OCI-LY3 (cell line): ENCODE measurements at regions not wholly inside any gene's neighbourhood (a gene's known extent, or its start where the extent isn't known, plus 50 kb on each side); places are given as distances from the start of the nearest gene placed in this dataset.

Source experiments
- H2AFZ ChIP-seq: fragments of 200-600, 300-600 bp; shearing (Covaris generic); 2 replicates; pipeline ENCODE4 v1.6.0; 2014; ENCODE audit warnings: antibody characterized with exemption, low read depth, low read length
- H3K27ac ChIP-seq: fragments of 200-600, 300-600 bp; sonication (generic); 2 replicates; pipeline ENCODE4 v1.5.1; 2014; ENCODE audit warnings: mild to moderate bottlenecking, low read length, moderate library complexity, mixed read lengths
- H3K27me3 ChIP-seq: fragments of 200-600, 300-600 bp; sonication (generic); 2 replicates; pipeline ENCODE4 v1.6.1; 2014; ENCODE audit warnings: low read depth, low read length, mixed read lengths
- H3K36me3 ChIP-seq: fragments of 200-600, 300-600 bp; sonication (generic); replicated peaks from 2 replicates; pipeline ENCODE3; 2014; ENCODE audit warnings: low read depth, low read length, mixed read lengths
- H3K4me1 ChIP-seq: fragments of 300-600, 200-600 bp; sonication (generic); 2 replicates; pipeline ENCODE4 v1.6.1; 2014; ENCODE audit warnings: low read length, mixed read lengths
- H3K4me2 ChIP-seq: fragments of 200-600, 300-600 bp; sonication (generic); 2 replicates; pipeline ENCODE4 v1.6.1; 2014; ENCODE audit warnings: low read length, mixed read lengths
- H3K4me3 ChIP-seq: fragments of 300-600, 200-600 bp; sonication (generic); 2 replicates; pipeline ENCODE4 v1.5.1; 2014; ENCODE audit warnings: antibody characterized with exemption, mild to moderate bottlenecking, low read length, moderate library complexity
- H3K79me2 ChIP-seq: fragments of 300-600, 200-600 bp; shearing (Covaris generic); 2 replicates; pipeline ENCODE4 v1.6.1; 2014; ENCODE audit warnings: mild to moderate bottlenecking, low read length, mixed read lengths
- H3K9ac ChIP-seq: fragments of 300-600, 200-600 bp; shearing (Covaris generic); 2 replicates; pipeline ENCODE4 v1.6.0; 2014; ENCODE audit warnings: mild to moderate bottlenecking, low read length, moderate library complexity
- H3K9me3 ChIP-seq: fragments of 200-600, 300-600 bp; shearing (Covaris generic); 2 replicates; pipeline ENCODE4 v1.6.1; 2014; ENCODE audit warnings: low read length, mixed read lengths; ENCODE audit not compliant: insufficient read depth
- H4K20me1 ChIP-seq: fragments of 200-600, 300-600 bp; sonication (generic); 2 replicates; pipeline ENCODE4 v1.6.1; 2016; ENCODE audit warnings: low read length, mixed read lengths; ENCODE audit not compliant: insufficient read depth
- CTCF ChIP-seq: fragments of 200-600, 300-600 bp; sonication (generic); IDR thresholded peaks from 2 replicates; pipeline ENCODE4 v1.5.1; 2014; ENCODE audit warnings: antibody characterized with exemption, low read length, low read depth
- EZH2phosphoT487 ChIP-seq: fragments of 200-600 bp; shearing (Covaris generic); IDR thresholded peaks from 2 replicates; pipeline ENCODE4 v1.6.1; 2018; ENCODE audit warnings: antibody characterized with exemption, mixed run types, low read depth

GRCh38 chr2:217615171-217615570 is 387.6 kb downstream of the TNS1 start:
- Histone ChIP-seq H3K36me3 (no peaks in the 10 kb centered on the region), H3K9ac (no peak overlapping the region), H3K4me1 (peaks cover 7% of the 10 kb centered on the region), H3K27me3 (no peaks in the 10 kb centered on the region), H4K20me1 (no peaks in the 10 kb centered on the region), H3K27ac (no peak overlapping the region), H3K4me2 (no peak overlapping the region), H3K9me3 (no peaks in the 10 kb centered on the region), H3K79me2 (no peaks in the 10 kb centered on the region), H3K4me3 (no peak overlapping the region), H2AFZ (no peak overlapping the region)
- TF ChIP-seq CTCF (no peak), EZH2phosphoT487 (no peak)

GRCh38 chr2:217614498-217614897 is 388.3 kb downstream of the TNS1 start:
- TF ChIP-seq CTCF (no peak), EZH2phosphoT487 (no peak)
- Histone ChIP-seq H3K79me2 (no peaks in the 10 kb centered on the region), H3K4me1 (peaks cover 7% of the 10 kb centered on the region), H3K4me2 (no peak overlapping the region), H2AFZ (no peak overlapping the region), H3K4me3 (no peak overlapping the region), H3K27me3 (no peaks in the 10 kb centered on the region), H3K27ac (no peak overlapping the region), H4K20me1 (no peaks in the 10 kb centered on the region), H3K9me3 (no peaks in the 10 kb centered on the region), H3K36me3 (no peaks in the 10 kb centered on the region), H3K9ac (no peak overlapping the region)

DNA sequence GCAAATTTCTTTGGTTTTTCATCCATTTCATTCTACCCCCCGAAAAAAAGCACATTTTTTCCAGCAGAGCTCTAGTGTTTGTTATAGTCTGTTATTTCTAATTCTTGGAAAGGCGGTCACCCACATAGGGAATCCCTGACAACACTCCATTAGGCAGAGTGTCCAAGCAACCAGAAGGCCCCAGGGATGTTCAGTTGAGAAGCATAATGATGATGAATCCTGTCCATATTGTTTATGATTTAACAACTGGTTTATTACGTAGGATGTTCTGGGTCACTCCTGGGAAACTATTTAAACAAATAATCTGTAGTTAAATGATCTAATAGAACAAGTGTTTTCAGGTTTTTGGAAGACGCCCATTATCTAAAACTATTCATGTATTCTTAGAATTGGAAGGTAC is 388.7 kb downstream of the TNS1 start:
- Histone ChIP-seq H3K4me2 (no peak overlapping the region), H4K20me1 (no peaks in the 10 kb centered on the region), H3K4me3 (no peak overlapping the region), H3K9me3 (no peaks in the 10 kb centered on the region), H2AFZ (no peak overlapping the region), H3K36me3 (no peaks in the 10 kb centered on the region), H3K4me1 (peaks cover 7% of the 10 kb centered on the region), H3K79me2 (no peaks in the 10 kb centered on the region), H3K27ac (no peak overlapping the region), H3K9ac (no peak overlapping the region), H3K27me3 (no peaks in the 10 kb centered on the region)
- TF ChIP-seq EZH2phosphoT487 (no peak), CTCF (no peak)

DNA sequence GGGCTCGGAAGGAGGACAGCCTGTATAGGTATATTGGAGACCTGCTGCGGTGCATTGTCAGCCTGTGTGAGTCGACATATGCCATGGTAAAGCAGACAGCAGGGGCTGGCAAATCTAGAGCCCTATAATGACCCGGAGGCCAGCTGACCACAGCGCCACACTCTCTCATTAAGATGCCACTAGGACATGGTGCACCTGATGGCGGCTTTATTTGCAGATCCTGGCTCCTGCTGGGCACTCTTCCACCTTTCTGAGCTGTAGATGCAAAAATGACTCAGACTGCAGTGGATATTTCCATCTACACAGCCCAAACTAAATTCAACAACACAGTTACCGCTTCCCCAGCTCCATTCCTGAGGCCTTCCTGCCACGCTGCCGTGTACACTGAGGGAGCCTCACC is 389.9 kb downstream of the TNS1 start:
- Histone ChIP-seq H3K27ac (no peak overlapping the region), H3K27me3 (0 out of 2 replicates have a peak, but pooled peaks cover 2% of the 10 kb centered on the region), H3K4me3 (no peak overlapping the region)

More for the DNA sequence above, 389.9 kb downstream of the TNS1 start:
- Histone ChIP-seq H2AFZ (no peak overlapping the region), H3K9ac (no peak overlapping the region), H3K79me2 (no peaks in the 10 kb centered on the region), H3K36me3 (no peaks in the 10 kb centered on the region), H3K4me2 (no peak overlapping the region), H3K4me1 (peaks cover 7% of the 10 kb centered on the region), H4K20me1 (no peaks in the 10 kb centered on the region), H3K9me3 (no peaks in the 10 kb centered on the region)
- no peak for TF ChIP-seq CTCF
- no peak for TF ChIP-seq EZH2phosphoT487
